Sigmoid colon (tissue), 6 donors: ENCODE measurements at regions not wholly inside any gene's neighbourhood (a gene's known extent, or its start where the extent isn't known, plus 50 kb on each side); places are given as distances from the start of the nearest gene placed in this dataset.

Experiments used
- DNase-seq: peaks from one replicate; pipeline ENCODE4 v3.0.0-alpha.2; 2019
- H3K27ac ChIP-seq, 4 donors: fragments of 200-600 bp; sonication (generic); one replicate each; pipeline ENCODE4 v1.5.1; 2016 to 2019; ENCODE audit warnings: mild to moderate bottlenecking in 1 of 4
- H3K27me3 ChIP-seq, 3 donors: fragments of 200-600 bp; sonication (generic); one replicate each; pipeline ENCODE4 v1.5.1; 2019; ENCODE audit warnings: mild to moderate bottlenecking in 1 of 3
- H3K36me3 ChIP-seq, 4 donors: fragments of 200-600 bp; sonication (generic); one replicate each; pipeline ENCODE4 v1.5.1; 2016 to 2019
- H3K4me1 ChIP-seq, 4 donors: fragments of 200-600 bp; sonication (generic); one replicate each; pipeline ENCODE4 v1.5.1; 2017 to 2019
- H3K4me3 ChIP-seq, 4 donors: fragments of 200-600 bp; sonication (generic); one replicate each; pipeline ENCODE4 v1.5.1; 2017 to 2019; ENCODE audit warnings: mild to moderate bottlenecking in 2 of 4, moderate library complexity in 1 of 4
- H3K9me3 ChIP-seq, 4 donors: fragments of 200-600 bp in 3 of 4; sonication (generic) in 3 of 4; one replicate each; pipeline versions ENCODE4 v1.5.1 to v1.6.1; 2013 to 2019
- EP300 ChIP-seq, 4 donors: sonication (generic); formaldehyde crosslinking; IDR thresholded peaks; one replicate each; pipeline ENCODE4 v1.6.1; 2017; ENCODE audit warnings: antibody characterized with exemption in 4 of 4
- POLR2A ChIP-seq, 2 donors: fragments of 450-650 bp; IDR thresholded peaks; one replicate each; pipeline ENCODE4 v1.6.1; 2016; ENCODE audit warnings: antibody characterized with exemption in 2 of 2, mild to moderate bottlenecking in 2 of 2, moderate library complexity in 2 of 2
- POLR2AphosphoS5 ChIP-seq, 4 donors: sonication (generic); formaldehyde crosslinking; IDR thresholded peaks; one replicate each; pipeline ENCODE4 v1.6.1; 2017; ENCODE audit warnings: antibody characterized with exemption in 4 of 4
- WGBS, 2 donors: extraction: QIAGEN DNeasy Blood & Tissue Kit; methylation state at CpG; one replicate each; pipeline ENCODE4 v1.1.7; 2013; 5-methylcytosine and 5-hydroxymethylcytosine counted together
- intact Hi-C: fragments of 100-400 bp; cut with DNase I; formaldehyde crosslinking; loops from one replicate; pipeline ENCODE4 v1.15.1; 2023
- TF ChIP-seq, protein P1 (sequence below), 4 experiments: fragments of 450-650 bp in 3 of 4; fragments of 200-600 bp in 1 of 4; IDR thresholded peaks; one replicate each; pipeline ENCODE4 v1.5.1; 2016 to 2019; ENCODE audit warnings: antibody characterized with exemption in 4 of 4, mild to moderate bottlenecking in 3 of 4, moderate library complexity in 2 of 4
- donor health status: healthy with polysubstance abuse.
- donor health status: healthy.

DNA sequence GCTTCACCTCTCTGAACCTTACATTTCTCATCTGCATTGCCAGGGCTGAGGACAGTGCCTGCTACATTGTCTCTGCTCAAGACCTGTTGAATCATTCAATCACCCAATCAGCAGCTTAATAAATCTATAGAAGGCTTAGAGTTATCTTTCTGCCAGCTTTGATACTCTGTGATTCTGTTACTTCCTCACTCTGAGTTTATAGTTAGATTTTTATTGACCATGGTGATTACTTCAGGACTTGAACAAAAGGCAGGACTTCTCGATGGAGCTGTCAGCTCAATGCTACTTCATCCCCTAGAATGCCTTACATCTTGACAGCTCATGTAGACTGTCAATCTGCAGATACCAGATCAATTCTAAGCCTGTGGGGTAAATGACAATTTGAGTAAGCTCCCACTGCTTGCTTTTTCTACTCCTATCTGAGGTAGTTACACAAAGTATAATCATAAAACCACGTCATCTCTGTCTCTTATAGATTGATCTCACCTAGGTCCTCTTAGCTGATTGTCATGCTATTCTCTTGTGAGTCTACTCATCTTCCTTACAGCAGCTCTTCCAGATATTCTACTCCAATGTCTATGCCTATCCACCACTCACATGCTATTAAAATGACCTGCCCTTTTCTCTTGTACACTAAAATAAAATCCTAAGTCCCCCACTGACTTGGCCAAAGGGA is 318.3 kb upstream of the CA10 start:
- H3K4me1 ChIP-seq = no peaks in the 10 kb centered on the region
- H3K9me3 ChIP-seq = no peaks in the 10 kb centered on the region
- WGBS, 2 donors = 8 to 34% methylated on average over 2 of the region's 2 CpGs
- no peaks in the 10 kb centered on the region for H3K36me3 ChIP-seq
- intact Hi-C loops = no loop called here
- H3K27me3 ChIP-seq = no peaks in the 10 kb centered on the region
- DNase-seq = no peak
- no peak overlapping the region for H3K27ac ChIP-seq
- no peak for TF ChIP-seq POLR2AphosphoS5 (IDR thresholded peaks at IDR 0.05)
- TF ChIP-seq POLR2A (IDR thresholded peaks at IDR 0.05) = no peak
- no peak for TF ChIP-seq EP300 (IDR thresholded peaks at IDR 0.05)
- TF ChIP-seq, protein P1, sequence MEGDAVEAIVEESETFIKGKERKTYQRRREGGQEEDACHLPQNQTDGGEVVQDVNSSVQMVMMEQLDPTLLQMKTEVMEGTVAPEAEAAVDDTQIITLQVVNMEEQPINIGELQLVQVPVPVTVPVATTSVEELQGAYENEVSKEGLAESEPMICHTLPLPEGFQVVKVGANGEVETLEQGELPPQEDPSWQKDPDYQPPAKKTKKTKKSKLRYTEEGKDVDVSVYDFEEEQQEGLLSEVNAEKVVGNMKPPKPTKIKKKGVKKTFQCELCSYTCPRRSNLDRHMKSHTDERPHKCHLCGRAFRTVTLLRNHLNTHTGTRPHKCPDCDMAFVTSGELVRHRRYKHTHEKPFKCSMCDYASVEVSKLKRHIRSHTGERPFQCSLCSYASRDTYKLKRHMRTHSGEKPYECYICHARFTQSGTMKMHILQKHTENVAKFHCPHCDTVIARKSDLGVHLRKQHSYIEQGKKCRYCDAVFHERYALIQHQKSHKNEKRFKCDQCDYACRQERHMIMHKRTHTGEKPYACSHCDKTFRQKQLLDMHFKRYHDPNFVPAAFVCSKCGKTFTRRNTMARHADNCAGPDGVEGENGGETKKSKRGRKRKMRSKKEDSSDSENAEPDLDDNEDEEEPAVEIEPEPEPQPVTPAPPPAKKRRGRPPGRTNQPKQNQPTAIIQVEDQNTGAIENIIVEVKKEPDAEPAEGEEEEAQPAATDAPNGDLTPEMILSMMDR (IDR thresholded peaks at IDR 0.05) = no peak
- H3K4me3 ChIP-seq = no peak overlapping the region

DNA sequence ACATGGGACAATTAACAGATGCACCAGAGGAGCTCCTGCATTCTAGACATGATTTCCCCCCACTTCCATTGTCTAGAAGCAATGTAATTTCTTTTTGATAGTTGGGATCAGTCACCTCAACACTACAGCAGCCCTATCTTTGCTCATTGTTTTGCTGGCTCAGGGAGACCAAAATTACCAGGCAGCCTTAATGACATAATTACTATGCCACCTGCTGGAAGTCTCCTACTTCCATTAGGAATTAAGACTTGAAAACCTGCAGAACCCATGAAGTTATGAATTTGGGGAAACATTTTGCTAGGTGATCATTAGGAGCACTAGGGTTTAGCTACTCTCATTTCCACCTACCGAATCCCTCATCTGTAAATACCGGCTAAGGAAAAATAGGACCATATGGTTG is 312.0 kb upstream of the CA10 start:
- DNase-seq = no peak
- WGBS, 2 donors = 94 to 95% methylated on average over 2 of the region's 2 CpGs

DNA sequence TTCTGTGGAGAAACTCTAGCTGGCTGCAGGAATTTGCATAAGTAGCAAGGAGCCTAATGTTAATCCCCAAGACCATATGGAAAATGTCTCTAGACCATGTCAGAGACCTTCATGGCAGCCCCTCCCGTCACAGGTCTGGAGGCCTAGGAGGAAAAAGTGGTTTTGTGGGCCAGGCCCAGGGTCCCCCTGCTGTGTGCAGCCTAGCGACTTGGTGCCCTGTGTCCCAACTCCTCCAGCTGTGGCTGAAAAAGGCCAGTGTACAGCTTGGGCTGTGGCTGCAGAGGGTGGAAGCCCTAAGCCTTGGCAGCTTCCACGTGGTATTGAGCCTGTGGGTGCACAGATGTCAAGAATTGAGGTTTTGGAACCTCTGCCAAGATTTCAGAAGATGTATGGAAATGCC is 306.9 kb upstream of the CA10 start:
- intact Hi-C loops = no loop called here
- TF ChIP-seq POLR2A (IDR thresholded peaks at IDR 0.05) (no peak), POLR2AphosphoS5 (IDR thresholded peaks at IDR 0.05) (no peak), EP300 (IDR thresholded peaks at IDR 0.05) (no peak)
- TF ChIP-seq, protein P1 (IDR thresholded peaks at IDR 0.05) = no peak
- H3K27me3 ChIP-seq = no peaks in the 10 kb centered on the region
- H3K4me1 ChIP-seq = no peaks in the 10 kb centered on the region
- H3K36me3 ChIP-seq = no peaks in the 10 kb centered on the region
- 64 to 69% methylated on average over 3 of the region's 3 CpGs for WGBS, 2 donors
- no peak overlapping the region for H3K27ac ChIP-seq
- H3K9me3 ChIP-seq = no peaks in the 10 kb centered on the region
- DNase-seq = no peak
- no peak overlapping the region for H3K4me3 ChIP-seq

More for the DNA sequence above, 312.0 kb upstream of the CA10 start:
- Histone ChIP-seq H3K27me3 (no peaks in the 10 kb centered on the region), H3K4me3 (no peak overlapping the region), H3K9me3 (no peaks in the 10 kb centered on the region), H3K4me1 (no peaks in the 10 kb centered on the region), H3K36me3 (no peaks in the 10 kb centered on the region), H3K27ac (no peak overlapping the region)
- TF ChIP-seq POLR2A (IDR thresholded peaks at IDR 0.05) (no peak), EP300 (IDR thresholded peaks at IDR 0.05) (no peak), POLR2AphosphoS5 (IDR thresholded peaks at IDR 0.05) (no peak)
- TF ChIP-seq, protein P1 (IDR thresholded peaks at IDR 0.05) = no peak
- intact Hi-C loops = no loop called here

DNA sequence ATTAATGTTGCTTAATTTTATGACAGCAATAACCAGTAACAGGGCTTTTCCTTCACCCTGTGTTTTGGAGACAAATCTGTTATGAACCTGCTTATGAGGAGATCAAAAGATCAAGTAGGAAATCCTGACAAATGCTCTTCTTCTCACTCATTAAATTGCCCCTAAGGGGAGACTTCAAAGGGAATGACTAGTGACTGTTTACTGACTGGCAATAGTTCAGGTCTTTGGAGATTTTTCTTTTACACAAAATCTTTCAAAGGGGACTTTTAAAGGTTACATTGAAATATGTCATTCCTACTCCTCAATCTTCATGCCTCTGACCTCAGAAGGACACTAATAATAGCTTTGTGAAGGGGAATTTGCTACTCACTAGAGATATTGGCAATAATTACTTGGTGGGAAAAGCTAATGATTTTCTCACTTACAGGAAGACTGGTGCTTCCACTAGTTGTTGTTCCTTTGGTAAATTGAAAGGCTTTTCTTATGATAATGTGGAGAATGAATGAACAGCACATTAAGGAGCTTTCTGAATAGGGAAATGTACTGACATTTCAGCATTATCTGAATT is 292.9 kb upstream of the CA10 start:
- H3K36me3 ChIP-seq = no peaks in the 10 kb centered on the region

More for the DNA sequence above, 292.9 kb upstream of the CA10 start:
- Histone ChIP-seq H3K27me3 (no peaks in the 10 kb centered on the region), H3K4me3 (no peak overlapping the region), H3K9me3 (no peaks in the 10 kb centered on the region), H3K27ac (no peak overlapping the region), H3K4me1 (no peaks in the 10 kb centered on the region)
- DNase-seq = no peak
- TF ChIP-seq POLR2AphosphoS5 (IDR thresholded peaks at IDR 0.05) = no peak
- TF ChIP-seq, protein P1 (IDR thresholded peaks at IDR 0.05) = no peak
- no peak for TF ChIP-seq EP300 (IDR thresholded peaks at IDR 0.05)
- TF ChIP-seq POLR2A (IDR thresholded peaks at IDR 0.05) = no peak
- intact Hi-C loops = no loop called here
